Progenitor cell of endocrine pancreas (in vitro differentiated cells): ENCODE measurements at regions not wholly inside any gene's neighbourhood (a gene's known extent, or its start where the extent isn't known, plus 50 kb on each side); places are given as distances from the start of the nearest gene placed in this dataset.

Experiments used
- DNase-seq: peaks from one replicate; pipeline ENCODE4 v3.0.0; 2021; ENCODE audit warnings: low spot score; ENCODE audit not compliant: unreplicated experiment
- H3K27ac Mint-ChIP-seq: 2 replicates; pipeline ENCODE4 v1.8.0; 2021; ENCODE audit warnings: mild to moderate bottlenecking, moderate library complexity, mixed read lengths
- H3K27me3 Mint-ChIP-seq: 2 replicates; pipeline ENCODE4 v1.8.0; 2021; ENCODE audit warnings: mixed read lengths
- H3K36me3 Mint-ChIP-seq: 2 replicates; pipeline ENCODE4 v1.8.0; 2022; ENCODE audit warnings: mixed read lengths; ENCODE audit not compliant: insufficient read depth
- H3K4me1 Mint-ChIP-seq: 2 replicates; pipeline ENCODE4 v1.8.0; 2021; ENCODE audit warnings: low read depth, mixed read lengths
- H3K4me3 Mint-ChIP-seq: 2 replicates; pipeline ENCODE4 v1.8.0; 2021; ENCODE audit warnings: low read depth, mild to moderate bottlenecking, moderate library complexity, mixed read lengths
- H3K9me3 Mint-ChIP-seq: 2 replicates; pipeline ENCODE4 v1.8.0; 2021; ENCODE audit warnings: low read depth, mixed read lengths
- TF ChIP-seq, protein P1 (sequence below): fragments of 200-600 bp; sonication (generic); IDR thresholded peaks from one replicate; pipeline ENCODE4 v1.5.0; 2021; ENCODE audit warnings: antibody characterized with exemption, mild to moderate bottlenecking; ENCODE audit not compliant: unreplicated experiment

DNA sequence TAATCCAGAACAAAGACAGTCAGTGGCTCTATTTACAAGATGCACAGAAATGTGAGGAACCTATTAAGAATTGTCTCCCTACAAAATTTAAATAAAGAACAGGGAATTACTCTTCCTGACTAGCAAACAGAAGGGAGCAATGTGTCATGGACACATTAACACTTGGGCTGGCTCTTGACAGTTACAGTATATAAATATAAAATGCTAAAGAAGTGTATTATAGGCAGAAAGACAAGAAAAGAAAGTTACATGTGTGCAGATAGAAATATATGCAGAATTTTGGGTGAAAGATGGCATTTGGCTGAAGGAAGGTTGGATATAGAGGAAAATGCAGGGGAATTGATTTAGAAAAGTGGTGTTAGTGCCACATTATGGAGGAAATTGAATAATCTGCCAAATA, 2257.1 kb upstream of the ACO1 start:
- no peaks in the 10 kb centered on the region for H3K27me3 Mint-ChIP-seq
- no peaks in the 10 kb centered on the region for H3K36me3 Mint-ChIP-seq
- no peak overlapping the region for H3K27ac Mint-ChIP-seq
- no peaks in the 10 kb centered on the region for H3K4me1 Mint-ChIP-seq
- no peaks in the 10 kb centered on the region for H3K9me3 Mint-ChIP-seq
- no peak overlapping the region for H3K4me3 Mint-ChIP-seq
- TF ChIP-seq, protein P1, sequence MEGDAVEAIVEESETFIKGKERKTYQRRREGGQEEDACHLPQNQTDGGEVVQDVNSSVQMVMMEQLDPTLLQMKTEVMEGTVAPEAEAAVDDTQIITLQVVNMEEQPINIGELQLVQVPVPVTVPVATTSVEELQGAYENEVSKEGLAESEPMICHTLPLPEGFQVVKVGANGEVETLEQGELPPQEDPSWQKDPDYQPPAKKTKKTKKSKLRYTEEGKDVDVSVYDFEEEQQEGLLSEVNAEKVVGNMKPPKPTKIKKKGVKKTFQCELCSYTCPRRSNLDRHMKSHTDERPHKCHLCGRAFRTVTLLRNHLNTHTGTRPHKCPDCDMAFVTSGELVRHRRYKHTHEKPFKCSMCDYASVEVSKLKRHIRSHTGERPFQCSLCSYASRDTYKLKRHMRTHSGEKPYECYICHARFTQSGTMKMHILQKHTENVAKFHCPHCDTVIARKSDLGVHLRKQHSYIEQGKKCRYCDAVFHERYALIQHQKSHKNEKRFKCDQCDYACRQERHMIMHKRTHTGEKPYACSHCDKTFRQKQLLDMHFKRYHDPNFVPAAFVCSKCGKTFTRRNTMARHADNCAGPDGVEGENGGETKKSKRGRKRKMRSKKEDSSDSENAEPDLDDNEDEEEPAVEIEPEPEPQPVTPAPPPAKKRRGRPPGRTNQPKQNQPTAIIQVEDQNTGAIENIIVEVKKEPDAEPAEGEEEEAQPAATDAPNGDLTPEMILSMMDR = no peak
- DNase-seq = no peak

DNA sequence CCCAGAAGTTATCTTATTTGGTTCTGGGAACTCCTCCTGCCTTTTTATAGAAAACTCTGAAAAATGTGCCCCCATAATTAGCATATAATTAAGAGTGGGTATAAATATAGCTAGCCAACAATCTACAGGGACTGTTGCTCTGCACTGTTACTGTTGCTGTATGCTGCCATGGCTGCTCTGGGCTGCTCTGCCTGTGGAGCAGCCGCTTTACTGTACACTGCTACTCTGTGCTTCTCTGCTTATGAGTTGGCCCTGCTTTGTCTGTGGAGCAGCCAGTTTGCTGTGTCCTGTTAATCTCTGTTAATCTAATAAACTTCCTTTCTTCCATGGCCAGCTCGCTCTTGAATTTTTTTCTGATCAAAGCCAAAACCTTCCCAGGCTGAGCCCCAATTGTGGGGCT, 2244.0 kb upstream of the ACO1 start:
- H3K36me3 Mint-ChIP-seq = no peaks in the 10 kb centered on the region
- TF ChIP-seq, protein P1 = no peak
- no peaks in the 10 kb centered on the region for H3K27me3 Mint-ChIP-seq
- no peak overlapping the region for H3K4me3 Mint-ChIP-seq
- H3K4me1 Mint-ChIP-seq = no peaks in the 10 kb centered on the region
- DNase-seq = no peak
- H3K9me3 Mint-ChIP-seq = peaks cover 11% of the 10 kb centered on the region
- H3K27ac Mint-ChIP-seq = no peak overlapping the region

DNA sequence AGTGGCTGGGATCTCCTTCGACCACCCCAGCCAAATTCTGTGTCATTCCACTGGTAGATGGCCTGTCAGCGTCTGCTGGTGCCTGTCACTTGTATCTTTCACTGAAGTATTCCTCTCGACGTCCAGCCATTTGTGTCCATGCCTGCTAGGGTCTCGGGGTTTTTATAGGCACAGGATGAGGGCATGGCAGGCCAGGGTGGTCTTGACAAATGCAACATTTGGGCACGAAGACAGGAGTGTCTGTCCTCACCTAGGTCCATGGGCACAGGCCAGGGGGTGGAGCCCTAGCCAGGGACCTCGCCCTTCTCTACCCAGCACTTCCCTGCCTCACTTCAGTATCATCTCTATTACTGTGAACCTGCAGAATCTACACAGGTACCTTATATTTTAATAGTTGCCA, 2223.9 kb upstream of the ACO1 start:
- H3K36me3 Mint-ChIP-seq = no peaks in the 10 kb centered on the region
- no peak for DNase-seq
- H3K27ac Mint-ChIP-seq = no peak overlapping the region
- H3K9me3 Mint-ChIP-seq = peaks cover 2% of the 10 kb centered on the region
- H3K4me1 Mint-ChIP-seq = no peaks in the 10 kb centered on the region
- no peak overlapping the region for H3K4me3 Mint-ChIP-seq
- TF ChIP-seq, protein P1 = no peak
- no peaks in the 10 kb centered on the region for H3K27me3 Mint-ChIP-seq

DNA sequence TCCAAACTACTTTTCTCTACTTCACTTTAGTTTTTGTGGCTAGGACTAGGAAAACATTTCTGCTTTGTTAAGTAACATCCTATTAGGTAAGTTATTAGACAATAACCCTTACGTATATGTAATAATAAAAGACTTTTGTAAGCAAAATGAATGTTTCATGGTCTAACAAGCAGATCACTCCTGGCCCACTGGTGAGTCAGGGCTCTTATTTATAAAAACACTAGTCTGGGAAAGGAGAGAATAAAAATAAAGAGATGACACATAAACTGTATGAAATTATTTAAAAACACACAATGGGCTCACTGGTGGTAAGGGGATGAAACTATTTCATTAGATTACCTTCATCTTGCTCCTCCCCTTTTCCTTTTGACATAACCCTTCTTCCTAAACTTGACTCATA, 2212.2 kb upstream of the ACO1 start:
- TF ChIP-seq, protein P1 = no peak
- Mint-ChIP-seq H3K27me3 (no peaks in the 10 kb centered on the region), H3K4me1 (no peaks in the 10 kb centered on the region), H3K4me3 (no peak overlapping the region), H3K36me3 (no peaks in the 10 kb centered on the region), H3K9me3 (peaks cover 5% of the 10 kb centered on the region), H3K27ac (no peak overlapping the region)
- DNase-seq = no peak

DNA sequence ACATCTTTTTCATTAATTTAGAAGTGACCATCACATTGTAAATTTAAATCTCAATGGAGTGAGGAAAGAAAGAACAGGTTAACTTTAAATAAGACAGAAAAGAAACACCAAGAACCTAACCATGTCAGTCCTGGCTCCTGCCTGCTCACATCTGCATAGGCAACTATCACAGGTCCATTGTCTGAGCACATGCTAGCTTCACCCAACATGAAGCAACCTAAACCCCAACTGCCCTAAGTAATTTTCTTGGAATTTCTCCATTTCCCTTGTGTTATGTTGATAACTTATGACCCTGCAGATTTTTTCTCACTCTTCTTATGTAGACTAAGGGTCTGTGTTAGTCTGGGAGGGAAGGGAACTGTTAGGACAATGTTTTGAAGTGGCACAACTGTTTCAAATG, 2205.8 kb upstream of the ACO1 start:
- TF ChIP-seq, protein P1 = no peak
- Mint-ChIP-seq H3K36me3 (no peaks in the 10 kb centered on the region), H3K27ac (no peak overlapping the region), H3K4me3 (no peak overlapping the region), H3K4me1 (no peaks in the 10 kb centered on the region), H3K9me3 (no peaks in the 10 kb centered on the region), H3K27me3 (no peaks in the 10 kb centered on the region)
- no peak for DNase-seq
